Lower leg skin (tissue), 4 donors: ENCODE measurements at regions not wholly inside any gene's neighbourhood (a gene's known extent, or its start where the extent isn't known, plus 50 kb on each side); places are given as distances from the start of the nearest gene placed in this dataset.

Source experiments
- DNase-seq, 2 donors: peaks; one replicate each; pipeline ENCODE4 v3.0.0-alpha.2; 2019; ENCODE audit warnings: low spot score in 2 of 2
- H3K4me3 ChIP-seq: fragments of 200-600 bp; sonication (generic); 2 replicates; pipeline ENCODE4 v1.5.1; 2017; ENCODE audit warnings: mild to moderate bottlenecking, low read depth; ENCODE audit not compliant: poor library complexity, severe bottlenecking
- CTCF ChIP-seq, 3 donors: fragments of 450-650 bp; IDR thresholded peaks; one replicate each; pipeline ENCODE4 v1.5.1; 2016; ENCODE audit warnings: antibody characterized with exemption in 3 of 3, mild to moderate bottlenecking in 3 of 3, moderate library complexity in 2 of 3
- POLR2A ChIP-seq, 2 donors: fragments of 450-650 bp; IDR thresholded peaks; one replicate each; pipeline ENCODE4 v1.6.1; 2016 to 2017; ENCODE audit warnings: antibody characterized with exemption in 2 of 2, mild to moderate bottlenecking in 1 of 2, moderate library complexity in 1 of 2
- WGBS, 2 donors: methylation state at CpG; one replicate each; pipeline ENCODE4 v1.1.5; 2018; 5-methylcytosine and 5-hydroxymethylcytosine counted together
- intact Hi-C: fragments of 100-400 bp; cut with DNase I; formaldehyde crosslinking; loops from one replicate; pipeline ENCODE4 v1.15.0; 2023; ENCODE audit warnings: low total_unique reads

- intact Hi-C loops: no loop called here
- no peak for DNase-seq
- WGBS, 2 donors: 83 to 85% methylated on average over 2 of the region's 2 CpGs
- H3K4me3 ChIP-seq: no peak overlapping the region
- TF ChIP-seq POLR2A (IDR thresholded peaks at IDR 0.05): no peak
- TF ChIP-seq CTCF (IDR thresholded peaks at IDR 0.05): no peak
Observed at GRCh38 chr6:98024359-98024758, 741.3 kb upstream of the MMS22L start.

- DNase-seq: no peak
- WGBS, 2 donors: 85 to 86% methylated on average over 2 of the region's 2 CpGs
- intact Hi-C loops: no loop called here
- no peak for TF ChIP-seq POLR2A (IDR thresholded peaks at IDR 0.05)
- TF ChIP-seq CTCF (IDR thresholded peaks at IDR 0.05): no peak
- no peak overlapping the region for H3K4me3 ChIP-seq
Observed at GRCh38 chr6:98027898-98028297, 744.9 kb upstream of the MMS22L start.

- WGBS, 2 donors: 79 to 92% methylated on average over 3 of the region's 3 CpGs
- DNase-seq: no peak
- no peak for TF ChIP-seq CTCF (IDR thresholded peaks at IDR 0.05)
- no peak for TF ChIP-seq POLR2A (IDR thresholded peaks at IDR 0.05)
- intact Hi-C loops: no loop called here
- no peak overlapping the region for H3K4me3 ChIP-seq
Observed at GRCh38 chr6:98033617-98034016, 750.6 kb upstream of the MMS22L start.

GRCh38 chr6:98036344-98036923 is 753.4 kb upstream of the MMS22L start:
- DNase-seq: no peak

GRCh38 chr6:98037571-98037970 is 754.6 kb upstream of the MMS22L start:
- no peak for DNase-seq
- no peak overlapping the region for H3K4me3 ChIP-seq
- WGBS, 2 donors: 63 to 64% methylated on average over 6 of the region's 6 CpGs
- intact Hi-C loops: no loop called here
- no peak for TF ChIP-seq POLR2A (IDR thresholded peaks at IDR 0.05)
- no peak for TF ChIP-seq CTCF (IDR thresholded peaks at IDR 0.05)

More at GRCh38 chr6:98036344-98036923, 753.4 kb upstream of the MMS22L start:
- no peak overlapping the region for H3K4me3 ChIP-seq
- 50 to 56% methylated on average over 5 of the region's 5 CpGs for WGBS, 2 donors
- TF ChIP-seq POLR2A (IDR thresholded peaks at IDR 0.05): no peak
- no peak for TF ChIP-seq CTCF (IDR thresholded peaks at IDR 0.05)
- intact Hi-C loops: no loop called here

GRCh38 chr6:98039443-98039842 is 756.4 kb upstream of the MMS22L start:
- WGBS, 2 donors: 65 to 71% methylated on average over 5 of the region's 5 CpGs
- H3K4me3 ChIP-seq: no peak overlapping the region
- intact Hi-C loops: no loop called here
- TF ChIP-seq POLR2A (IDR thresholded peaks at IDR 0.05) (no peak), CTCF (IDR thresholded peaks at IDR 0.05) (no peak)
- DNase-seq: no peak
